HepG2 (cell line): ENCODE measurements at regions not wholly inside any gene's neighbourhood (a gene's known extent, or its start where the extent isn't known, plus 50 kb on each side); places are given as distances from the start of the nearest gene placed in this dataset.

Source experiments
- CC2D1A ChIP-seq: sonication (generic); formaldehyde crosslinking; IDR thresholded peaks from 2 replicates; pipeline ENCODE4 v1.8.1; 2023; ENCODE audit warnings: mild to moderate bottlenecking, missing genetic modification reagents
- GABPB1 ChIP-seq: IDR thresholded peaks from 2 replicates; pipeline ENCODE4 v1.6.1; 2016; ENCODE audit warnings: mild to moderate bottlenecking, missing genetic modification reagents, moderate library complexity, missing compliant biosample characterization
- KAT7 ChIP-seq: IDR thresholded peaks from 2 replicates; pipeline ENCODE4 v1.6.1; 2018; ENCODE audit warnings: borderline replicate concordance, missing compliant biosample characterization
- KDM5B ChIP-seq: sonication (generic); formaldehyde crosslinking; IDR thresholded peaks from 2 replicates; pipeline ENCODE4 v1.4.0; 2020; ENCODE audit warnings: missing genetic modification reagents, mild to moderate bottlenecking, borderline replicate concordance
- MYNN ChIP-seq: sonication (generic); formaldehyde crosslinking; IDR thresholded peaks from 2 replicates; pipeline ENCODE4 v1.4.0; 2020; ENCODE audit warnings: mild to moderate bottlenecking, low read depth, missing genetic modification reagents
- SNAPC4 ChIP-seq: sonication (generic); formaldehyde crosslinking; IDR thresholded peaks from 2 replicates; pipeline ENCODE4 v1.4.0; 2020; ENCODE audit warnings: mild to moderate bottlenecking, missing genetic modification reagents
- TCF7 ChIP-seq: sonication (generic); IDR thresholded peaks from 2 replicates; pipeline ENCODE4 v1.6.1; 2016; ENCODE audit warnings: antibody characterized with exemption, low read depth
- U2AF1 ChIP-seq: fragments of 200-400 bp; formaldehyde crosslinking; optimal IDR thresholded peaks from 2 replicates; pipeline ENCODE3; 2017; ENCODE audit warnings: mild to moderate bottlenecking, low read depth, low read length
- ZC3H13 ChIP-seq: sonication (generic); formaldehyde crosslinking; IDR thresholded peaks from 2 replicates; pipeline ENCODE4 v1.8.1; 2023; ENCODE audit warnings: mild to moderate bottlenecking, missing genetic modification reagents, moderate library complexity
- ZFX ChIP-seq: sonication (generic); formaldehyde crosslinking; IDR thresholded peaks from 2 replicates; pipeline ENCODE4 v1.4.0; 2020; ENCODE audit warnings: mild to moderate bottlenecking, low read depth, missing genetic modification reagents, moderate library complexity
- ZNF367 ChIP-seq: sonication (generic); formaldehyde crosslinking; IDR thresholded peaks from 2 replicates; pipeline ENCODE4 v1.4.0; 2020; ENCODE audit warnings: missing genetic modification reagents, borderline replicate concordance
- ZNF556 ChIP-seq: sonication (generic); formaldehyde crosslinking; IDR thresholded peaks from 2 replicates; pipeline ENCODE4 v1.4.0; 2020; ENCODE audit warnings: mild to moderate bottlenecking, missing genetic modification reagents, borderline replicate concordance
- ZNF589 ChIP-seq: sonication (generic); formaldehyde crosslinking; conservative IDR thresholded peaks from 2 replicates; pipeline ENCODE4 v1.8.0; 2022; ENCODE audit warnings: mild to moderate bottlenecking, moderate library complexity, missing genetic modification reagents
- ZSCAN5A ChIP-seq: sonication (generic); formaldehyde crosslinking; IDR thresholded peaks from 2 replicates; pipeline ENCODE4 v1.8.0; 2022; ENCODE audit warnings: mild to moderate bottlenecking, missing genetic modification reagents, borderline replicate concordance
- TF ChIP-seq, protein P1 (sequence below): IDR thresholded peaks from 2 replicates; pipeline ENCODE4 v1.6.1; 2016; ENCODE audit warnings: control low read depth
- TF ChIP-seq, protein P2 (sequence below): conservative IDR thresholded peaks from 2 replicates; pipeline ENCODE4 v1.6.1; 2018; ENCODE audit warnings: missing genetic modification reagents
- TF ChIP-seq, protein P3 (sequence below): sonication (generic); formaldehyde crosslinking; IDR thresholded peaks from 2 replicates; pipeline ENCODE4 v1.8.1; 2022; ENCODE audit warnings: low read depth, mild to moderate bottlenecking, missing genetic modification reagents

DNA sequence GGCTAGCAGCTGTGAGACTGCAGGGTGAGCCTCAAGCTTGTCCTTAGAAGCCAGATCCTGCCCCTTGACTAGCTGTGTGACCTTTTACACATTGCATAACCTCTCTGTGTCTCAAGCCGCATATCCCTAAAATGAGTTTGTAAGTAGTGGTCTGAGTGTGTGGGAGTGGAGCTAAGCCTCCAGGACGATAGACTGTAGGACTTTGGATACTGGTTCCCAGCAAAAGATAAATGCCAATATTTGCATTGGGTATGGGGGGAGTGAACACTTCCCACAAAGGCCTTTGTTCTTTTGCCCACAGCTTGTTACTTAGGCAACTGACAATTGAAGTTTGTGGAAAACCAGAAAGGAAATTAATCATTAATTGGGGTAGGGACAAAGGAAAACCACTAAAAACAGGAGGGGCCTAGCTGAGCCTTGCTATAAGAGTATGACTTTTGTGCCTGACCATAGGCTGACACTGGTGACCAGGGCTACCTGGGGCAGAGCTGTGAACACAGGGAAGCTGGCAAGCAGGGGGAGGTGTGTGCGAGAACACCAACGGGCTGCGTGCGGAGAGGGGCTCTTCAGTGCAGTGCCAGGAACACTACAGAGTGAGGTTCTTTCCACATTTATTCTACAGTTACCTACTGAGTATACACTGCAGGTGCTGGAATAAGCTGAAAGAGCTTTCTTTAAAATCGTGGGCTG lies 102.4 kb upstream of the ETV3 start (continued):
- TF ChIP-seq, protein P1, sequence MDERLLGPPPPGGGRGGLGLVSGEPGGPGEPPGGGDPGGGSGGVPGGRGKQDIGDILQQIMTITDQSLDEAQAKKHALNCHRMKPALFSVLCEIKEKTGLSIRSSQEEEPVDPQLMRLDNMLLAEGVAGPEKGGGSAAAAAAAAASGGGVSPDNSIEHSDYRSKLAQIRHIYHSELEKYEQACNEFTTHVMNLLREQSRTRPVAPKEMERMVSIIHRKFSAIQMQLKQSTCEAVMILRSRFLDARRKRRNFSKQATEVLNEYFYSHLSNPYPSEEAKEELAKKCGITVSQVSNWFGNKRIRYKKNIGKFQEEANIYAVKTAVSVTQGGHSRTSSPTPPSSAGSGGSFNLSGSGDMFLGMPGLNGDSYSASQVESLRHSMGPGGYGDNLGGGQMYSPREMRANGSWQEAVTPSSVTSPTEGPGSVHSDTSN (CRISPR knock-in tag) = no peak
- no peak for TF ChIP-seq ZC3H13 (CRISPR knock-in tag)
- TF ChIP-seq TCF7 = peak; percentile 97
- no peak for TF ChIP-seq MYNN
- peak; percentile 76; the same call in 1 of the 2 replicates for TF ChIP-seq ZFX (CRISPR knock-in tag)
- no peak for TF ChIP-seq ZNF367 (CRISPR knock-in tag)
- TF ChIP-seq CC2D1A (CRISPR knock-in tag) = no peak
- TF ChIP-seq, protein P2, sequence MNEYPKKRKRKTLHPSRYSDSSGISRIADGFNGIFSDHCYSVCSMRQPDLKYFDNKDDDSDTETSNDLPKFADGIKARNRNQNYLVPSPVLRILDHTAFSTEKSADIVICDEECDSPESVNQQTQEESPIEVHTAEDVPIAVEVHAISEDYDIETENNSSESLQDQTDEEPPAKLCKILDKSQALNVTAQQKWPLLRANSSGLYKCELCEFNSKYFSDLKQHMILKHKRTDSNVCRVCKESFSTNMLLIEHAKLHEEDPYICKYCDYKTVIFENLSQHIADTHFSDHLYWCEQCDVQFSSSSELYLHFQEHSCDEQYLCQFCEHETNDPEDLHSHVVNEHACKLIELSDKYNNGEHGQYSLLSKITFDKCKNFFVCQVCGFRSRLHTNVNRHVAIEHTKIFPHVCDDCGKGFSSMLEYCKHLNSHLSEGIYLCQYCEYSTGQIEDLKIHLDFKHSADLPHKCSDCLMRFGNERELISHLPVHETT (CRISPR knock-in tag) = no peak; the same call in 1 of the 2 replicates
- TF ChIP-seq ZSCAN5A (CRISPR knock-in tag) = no peak; the same call in 1 of the 2 replicates
- 0 out of 2 replicates have a peak, but pooled peaks have one; percentile 51 for TF ChIP-seq KAT7 (CRISPR knock-in tag)
- TF ChIP-seq KDM5B (CRISPR knock-in tag) = no peak
- TF ChIP-seq U2AF1 = no peak
- TF ChIP-seq GABPB1 (CRISPR knock-in tag) = no peak; the same call in 1 of the 2 replicates
- 0 out of 2 replicates have a peak, but pooled peaks have one; percentile 57 for TF ChIP-seq ZNF589 (CRISPR knock-in tag)
- no peak for TF ChIP-seq SNAPC4
- peak; percentile 83; the same call in 1 of the 2 replicates for TF ChIP-seq ZNF556 (CRISPR knock-in tag)
- TF ChIP-seq, protein P3, sequence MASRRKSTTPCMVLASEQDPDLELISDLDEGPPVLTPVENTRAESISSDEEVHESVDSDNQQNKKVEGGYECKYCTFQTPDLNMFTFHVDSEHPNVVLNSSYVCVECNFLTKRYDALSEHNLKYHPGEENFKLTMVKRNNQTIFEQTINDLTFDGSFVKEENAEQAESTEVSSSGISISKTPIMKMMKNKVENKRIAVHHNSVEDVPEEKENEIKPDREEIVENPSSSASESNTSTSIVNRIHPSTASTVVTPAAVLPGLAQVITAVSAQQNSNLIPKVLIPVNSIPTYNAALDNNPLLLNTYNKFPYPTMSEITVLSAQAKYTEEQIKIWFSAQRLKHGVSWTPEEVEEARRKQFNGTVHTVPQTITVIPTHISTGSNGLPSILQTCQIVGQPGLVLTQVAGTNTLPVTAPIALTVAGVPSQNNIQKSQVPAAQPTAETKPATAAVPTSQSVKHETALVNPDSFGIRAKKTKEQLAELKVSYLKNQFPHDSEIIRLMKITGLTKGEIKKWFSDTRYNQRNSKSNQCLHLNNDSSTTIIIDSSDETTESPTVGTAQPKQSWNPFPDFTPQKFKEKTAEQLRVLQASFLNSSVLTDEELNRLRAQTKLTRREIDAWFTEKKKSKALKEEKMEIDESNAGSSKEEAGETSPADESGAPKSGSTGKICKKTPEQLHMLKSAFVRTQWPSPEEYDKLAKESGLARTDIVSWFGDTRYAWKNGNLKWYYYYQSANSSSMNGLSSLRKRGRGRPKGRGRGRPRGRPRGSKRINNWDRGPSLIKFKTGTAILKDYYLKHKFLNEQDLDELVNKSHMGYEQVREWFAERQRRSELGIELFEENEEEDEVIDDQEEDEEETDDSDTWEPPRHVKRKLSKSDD (CRISPR knock-in tag) = 0 out of 2 replicates have a peak, but pooled peaks have one; percentile 42
